Osteocyte (in vitro differentiated cells): ENCODE measurements at regions not wholly inside any gene's neighbourhood (a gene's known extent, or its start where the extent isn't known, plus 50 kb on each side); places are given as distances from the start of the nearest gene placed in this dataset.

ENCODE experiments used
- DNase-seq: peaks from one replicate; pipeline ENCODE4 v3.0.0; 2021; ENCODE audit warnings: mixed read lengths; ENCODE audit not compliant: unreplicated experiment; ENCODE audit errors: extremely low spot score
- H3K27ac Mint-ChIP-seq: one replicate; pipeline ENCODE4 v1.8.0; 2021; ENCODE audit warnings: mild to moderate bottlenecking, mixed read lengths; ENCODE audit not compliant: unreplicated experiment
- H3K27me3 Mint-ChIP-seq: one replicate; pipeline ENCODE4 v1.8.0; 2021; ENCODE audit warnings: mixed read lengths; ENCODE audit not compliant: unreplicated experiment
- H3K36me3 Mint-ChIP-seq: one replicate; pipeline ENCODE4 v1.8.0; 2021; ENCODE audit warnings: mixed read lengths; ENCODE audit not compliant: unreplicated experiment
- H3K4me1 Mint-ChIP-seq: one replicate; pipeline ENCODE4 v1.8.0; 2021; ENCODE audit warnings: mixed read lengths; ENCODE audit not compliant: unreplicated experiment
- H3K4me3 Mint-ChIP-seq: one replicate; pipeline ENCODE4 v1.8.0; 2021; ENCODE audit warnings: mild to moderate bottlenecking, moderate library complexity, mixed read lengths; ENCODE audit not compliant: unreplicated experiment
- H3K9me3 Mint-ChIP-seq: one replicate; pipeline ENCODE4 v1.8.0; 2021; ENCODE audit warnings: mixed read lengths; ENCODE audit not compliant: unreplicated experiment
- TF ChIP-seq, protein P1 (sequence below): fragments of 200-600 bp; sonication (generic); IDR thresholded peaks from 2 replicates; pipeline ENCODE4 v1.5.0; 2021; ENCODE audit warnings: antibody characterized with exemption, mild to moderate bottlenecking, moderate library complexity

DNA sequence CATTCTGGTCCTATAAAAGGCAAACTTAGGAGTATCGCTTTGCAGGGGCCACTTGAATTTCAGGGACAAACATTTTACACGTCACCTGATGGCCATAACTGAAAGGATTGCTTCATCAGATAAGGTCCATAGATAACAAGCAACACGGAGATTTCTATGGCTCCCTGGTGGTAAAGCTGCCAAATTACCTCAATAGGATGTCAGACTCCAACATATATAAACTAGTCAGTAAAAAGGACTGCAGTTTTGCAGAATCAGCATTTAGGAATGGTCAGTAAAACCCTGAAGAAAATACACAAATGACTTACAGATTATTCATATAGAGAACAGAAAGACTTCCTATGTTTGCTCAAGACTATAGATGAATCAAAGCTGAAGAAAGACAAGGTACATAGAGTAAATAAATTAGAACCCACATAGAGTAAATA is 66.1 kb upstream of the GRIP1 start:
- Mint-ChIP-seq H3K36me3 (no peaks in the 10 kb centered on the region), H3K9me3 (no peaks in the 10 kb centered on the region), H3K27me3 (peaks cover 17% of the 10 kb centered on the region), H3K27ac (no peak overlapping the region), H3K4me1 (no peaks in the 10 kb centered on the region), H3K4me3 (no peak overlapping the region)
- no peak for DNase-seq
- TF ChIP-seq, protein P1, sequence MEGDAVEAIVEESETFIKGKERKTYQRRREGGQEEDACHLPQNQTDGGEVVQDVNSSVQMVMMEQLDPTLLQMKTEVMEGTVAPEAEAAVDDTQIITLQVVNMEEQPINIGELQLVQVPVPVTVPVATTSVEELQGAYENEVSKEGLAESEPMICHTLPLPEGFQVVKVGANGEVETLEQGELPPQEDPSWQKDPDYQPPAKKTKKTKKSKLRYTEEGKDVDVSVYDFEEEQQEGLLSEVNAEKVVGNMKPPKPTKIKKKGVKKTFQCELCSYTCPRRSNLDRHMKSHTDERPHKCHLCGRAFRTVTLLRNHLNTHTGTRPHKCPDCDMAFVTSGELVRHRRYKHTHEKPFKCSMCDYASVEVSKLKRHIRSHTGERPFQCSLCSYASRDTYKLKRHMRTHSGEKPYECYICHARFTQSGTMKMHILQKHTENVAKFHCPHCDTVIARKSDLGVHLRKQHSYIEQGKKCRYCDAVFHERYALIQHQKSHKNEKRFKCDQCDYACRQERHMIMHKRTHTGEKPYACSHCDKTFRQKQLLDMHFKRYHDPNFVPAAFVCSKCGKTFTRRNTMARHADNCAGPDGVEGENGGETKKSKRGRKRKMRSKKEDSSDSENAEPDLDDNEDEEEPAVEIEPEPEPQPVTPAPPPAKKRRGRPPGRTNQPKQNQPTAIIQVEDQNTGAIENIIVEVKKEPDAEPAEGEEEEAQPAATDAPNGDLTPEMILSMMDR: no peak

DNA sequence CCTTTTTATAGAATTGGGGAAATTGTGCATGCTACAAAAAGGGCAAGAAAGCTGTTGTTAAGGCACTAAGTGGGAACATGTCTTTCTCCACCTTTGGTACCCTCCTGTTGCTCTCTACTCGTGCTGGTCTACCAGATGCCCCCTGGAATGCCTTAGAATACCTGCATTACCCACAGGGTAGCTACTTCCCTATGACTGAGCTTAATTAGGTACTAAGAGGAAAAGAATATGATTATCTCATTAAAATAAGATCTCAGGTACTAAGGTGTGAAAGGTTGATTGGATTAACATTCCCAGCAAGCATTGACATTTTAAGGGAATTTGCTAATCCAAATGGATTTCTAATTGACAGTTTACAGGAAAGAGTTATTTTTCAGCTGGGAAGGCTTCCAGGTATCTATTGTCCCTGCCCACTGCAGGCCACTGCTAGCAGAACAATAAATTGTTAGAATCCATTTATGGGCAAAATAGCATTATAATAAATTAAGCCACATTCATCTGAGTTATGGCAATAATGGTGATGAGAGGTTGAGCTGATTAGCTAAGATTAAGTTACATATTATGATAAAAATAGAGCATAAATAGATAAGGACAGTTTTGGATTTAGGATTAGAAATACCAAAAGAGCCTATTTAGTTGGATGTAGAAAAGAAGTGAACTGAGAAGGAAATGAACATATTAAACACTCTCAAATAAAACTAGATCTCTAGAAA is 67.8 kb upstream of the GRIP1 start:
- no peaks in the 10 kb centered on the region for H3K36me3 Mint-ChIP-seq
- TF ChIP-seq, protein P1: no peak
- no peak overlapping the region for H3K27ac Mint-ChIP-seq
- no peaks in the 10 kb centered on the region for H3K9me3 Mint-ChIP-seq
- DNase-seq: no peak
- H3K4me1 Mint-ChIP-seq: no peaks in the 10 kb centered on the region
- peaks cover 21% of the 10 kb centered on the region for H3K27me3 Mint-ChIP-seq
- no peak overlapping the region for H3K4me3 Mint-ChIP-seq

DNA sequence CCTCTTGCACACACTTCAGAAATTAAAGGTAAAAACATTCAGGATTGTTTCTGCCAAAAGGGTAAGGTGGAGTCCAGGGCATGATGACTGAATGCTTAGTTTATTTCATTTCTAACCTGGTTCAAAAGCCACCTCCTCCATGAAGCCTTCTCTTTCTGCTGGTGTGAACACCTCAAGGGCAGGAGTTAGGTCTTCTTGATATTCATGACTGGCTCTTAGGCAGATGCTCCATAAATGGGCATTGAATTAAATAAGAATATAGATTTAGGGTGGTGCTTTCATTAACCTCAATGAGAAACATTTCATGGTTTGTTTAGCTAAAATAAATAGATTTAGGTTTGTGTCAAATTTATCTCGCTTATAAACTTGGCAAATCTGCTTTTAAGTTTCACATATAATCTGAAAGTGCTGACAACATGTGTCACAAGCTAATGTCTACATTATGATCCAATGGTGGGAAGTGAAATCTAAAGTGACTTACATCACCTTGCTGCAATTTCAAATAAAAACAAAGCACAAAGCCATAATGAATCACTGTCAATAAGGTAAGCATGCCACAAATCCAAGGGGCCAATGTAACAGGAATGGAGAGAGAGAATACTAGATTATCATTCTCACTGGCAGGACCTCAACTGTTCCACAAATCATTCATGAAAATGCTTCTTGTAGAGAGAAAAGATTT is 72.7 kb upstream of the GRIP1 start:
- H3K4me3 Mint-ChIP-seq: no peak overlapping the region
- no peak overlapping the region for H3K27ac Mint-ChIP-seq
- DNase-seq: no peak
- TF ChIP-seq, protein P1: no peak
- H3K36me3 Mint-ChIP-seq: no peaks in the 10 kb centered on the region
- peaks cover 3% of the 10 kb centered on the region for H3K4me1 Mint-ChIP-seq
- H3K9me3 Mint-ChIP-seq: no peaks in the 10 kb centered on the region
- H3K27me3 Mint-ChIP-seq: peaks cover 11% of the 10 kb centered on the region

DNA sequence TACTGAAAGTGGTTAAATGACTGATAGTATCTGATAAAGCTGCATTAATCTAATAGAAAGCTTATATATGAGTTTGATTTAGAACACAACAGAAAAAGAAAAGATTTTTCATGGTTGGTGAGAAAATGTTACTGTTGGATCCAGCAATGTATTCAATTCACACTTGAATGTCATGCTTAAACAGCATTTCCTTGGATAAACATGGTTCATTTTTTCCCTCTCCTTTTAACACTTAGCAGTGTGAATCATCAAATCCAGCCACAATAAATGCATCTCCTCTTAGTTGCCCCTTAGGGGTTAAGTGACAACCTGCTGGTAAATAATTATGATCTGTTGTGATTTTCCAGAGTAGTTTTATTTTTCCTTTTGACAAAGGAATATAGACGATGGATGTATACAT is 74.9 kb upstream of the GRIP1 start:
- Mint-ChIP-seq H3K36me3 (no peaks in the 10 kb centered on the region), H3K27ac (no peak overlapping the region), H3K27me3 (peaks cover 7% of the 10 kb centered on the region), H3K4me3 (no peak overlapping the region), H3K9me3 (no peaks in the 10 kb centered on the region), H3K4me1 (peaks cover 3% of the 10 kb centered on the region)
- no peak for DNase-seq
- TF ChIP-seq, protein P1: no peak

DNA sequence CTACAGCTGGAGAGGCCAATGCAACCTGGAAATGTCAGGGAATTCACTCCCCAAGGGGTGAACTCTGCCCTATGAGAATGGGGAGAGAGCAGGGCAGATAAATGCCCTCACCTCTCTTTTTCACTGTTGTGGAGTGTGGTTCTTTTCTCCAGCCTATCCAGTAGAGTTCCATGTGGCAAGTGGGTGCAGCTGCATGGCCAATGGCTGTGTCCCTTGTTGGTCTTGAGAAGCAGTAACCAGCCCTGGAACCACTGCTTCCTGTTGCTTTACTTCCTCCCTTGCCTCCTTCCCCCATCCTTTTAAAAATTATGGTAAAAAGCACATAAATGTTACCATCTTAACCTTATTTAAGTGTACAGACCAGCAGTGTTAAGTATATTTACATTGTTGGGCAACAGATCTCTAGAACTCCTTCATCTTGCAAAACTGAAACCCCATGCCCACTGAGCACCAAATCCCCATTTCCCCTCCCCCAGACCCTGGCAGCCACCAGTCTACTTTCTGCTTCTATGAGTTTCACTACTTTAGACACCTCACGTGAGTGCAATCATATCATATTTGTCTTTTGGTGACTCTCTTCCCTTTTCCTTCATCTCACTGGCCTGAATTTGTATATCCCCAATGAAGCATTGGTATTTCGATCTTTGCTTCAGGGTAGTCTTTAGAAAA is 77.0 kb upstream of the GRIP1 start:
- Mint-ChIP-seq H3K4me3 (no peak overlapping the region), H3K9me3 (no peaks in the 10 kb centered on the region), H3K36me3 (no peaks in the 10 kb centered on the region), H3K27ac (no peak overlapping the region), H3K27me3 (peaks cover 7% of the 10 kb centered on the region), H3K4me1 (peaks cover 3% of the 10 kb centered on the region)
- TF ChIP-seq, protein P1: no peak
- DNase-seq: no peak
